GM18873 (cell line): ENCODE measurements at regions not wholly inside any gene's neighbourhood (a gene's known extent, or its start where the extent isn't known, plus 50 kb on each side); places are given as distances from the start of the nearest gene placed in this dataset.
"Not testable (repeated sequence)": the region's sequence is repeated elsewhere in the genome, so short reads cannot be mapped to it uniquely, and the experiment has no call there.

Source experiments
- ATAC-seq: cut with Tn5 transposase; IDR thresholded peaks from one replicate; pipeline ENCODE4 v1.9.1; 2021; ENCODE audit warnings: mild to moderate bottlenecking, moderate library complexity, moderate number of reproducible peaks; ENCODE audit not compliant: unreplicated experiment, low FRiP score

GRCh38 chr5:155586808-155587207, 573.3 kb downstream of the KIF4B start:
- ATAC-seq, result not testable (repeated sequence)

- ATAC-seq, result no peak
Measured at GRCh38 chr5:155587458-155587857, 573.9 kb downstream of the KIF4B start.

- ATAC-seq, result no peak
Measured at GRCh38 chr5:155591273-155591672, 577.7 kb downstream of the KIF4B start.

GRCh38 chr5:155594270-155594669, 580.7 kb downstream of the KIF4B start:
- ATAC-seq, result no peak

- ATAC-seq, result no peak
Measured at GRCh38 chr5:155595791-155596190, 582.2 kb downstream of the KIF4B start.

GRCh38 chr5:155598552-155598951, 585.0 kb downstream of the KIF4B start:
- no peak for ATAC-seq

GRCh38 chr5:155605920-155606319, 592.4 kb downstream of the KIF4B start:
- ATAC-seq, result no peak

- no peak for ATAC-seq
Measured at GRCh38 chr5:155616779-155617392, 603.3 kb downstream of the KIF4B start.

- ATAC-seq, result no peak
Measured at GRCh38 chr5:155619688-155620087, 606.1 kb downstream of the KIF4B start.

- ATAC-seq, result no peak
Measured at GRCh38 chr5:155620821-155621410, 607.4 kb downstream of the KIF4B start.

- no peak for ATAC-seq
Measured at GRCh38 chr5:155624597-155625241, 611.2 kb downstream of the KIF4B start.

- no peak for ATAC-seq
Measured at GRCh38 chr5:155625315-155625714, 611.8 kb downstream of the KIF4B start.

GRCh38 chr5:155625897-155626543, 612.5 kb downstream of the KIF4B start:
- no peak for ATAC-seq

GRCh38 chr5:155626592-155626991, 613.0 kb downstream of the KIF4B start:
- ATAC-seq, result no peak

GRCh38 chr5:155628346-155628745, 614.8 kb downstream of the KIF4B start:
- no peak for ATAC-seq

GRCh38 chr5:155629597-155629996, 616.0 kb downstream of the KIF4B start:
- no peak for ATAC-seq

- no peak for ATAC-seq
Measured at GRCh38 chr5:155631116-155631515, 617.6 kb downstream of the KIF4B start.

- no peak for ATAC-seq
Measured at GRCh38 chr5:155633338-155633957, 619.9 kb downstream of the KIF4B start.

GRCh38 chr5:155649666-155650065, 636.1 kb downstream of the KIF4B start:
- ATAC-seq, result no peak

- no peak for ATAC-seq
Measured at GRCh38 chr5:155655569-155655968, 642.0 kb downstream of the KIF4B start.

- ATAC-seq, result no peak
Measured at GRCh38 chr5:155661859-155662258, 648.3 kb downstream of the KIF4B start.
